Loucy (cell line): ENCODE measurements at regions not wholly inside any gene's neighbourhood (a gene's known extent, or its start where the extent isn't known, plus 50 kb on each side); places are given as distances from the start of the nearest gene placed in this dataset.

Experiments used
- EZH2phosphoT487 ChIP-seq: fragments of 200-600 bp; IDR thresholded peaks from 2 replicates; pipeline ENCODE4 v1.6.1; 2018; ENCODE audit warnings: antibody characterized with exemption, mild to moderate bottlenecking, moderate library complexity, borderline replicate concordance
- TF ChIP-seq, protein P1 (sequence below): fragments of 200-600 bp; sonication (generic); conservative IDR thresholded peaks from 2 replicates; pipeline ENCODE4 v1.5.1; 2014; ENCODE audit warnings: mild to moderate bottlenecking, antibody characterized with exemption, low read length

DNA sequence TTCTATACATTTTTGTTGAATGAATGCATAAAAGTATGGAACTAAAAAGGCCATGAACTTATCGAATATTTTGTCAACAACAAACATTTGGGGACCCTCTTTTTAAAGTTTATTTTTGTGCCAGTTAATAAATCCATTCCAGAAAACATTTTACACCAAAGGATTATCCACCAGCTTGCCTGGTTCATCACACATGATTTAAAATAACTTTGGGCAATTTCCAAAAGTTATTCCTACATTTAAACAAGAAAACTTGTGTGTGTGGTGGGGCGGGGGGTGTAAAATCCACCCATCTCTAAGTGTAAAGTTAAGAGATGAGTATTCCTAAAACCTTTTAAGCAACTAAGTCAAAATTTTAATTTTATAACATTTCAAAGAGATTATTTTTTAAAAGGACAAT, 224.5 kb upstream of the SNX7 start:
- TF ChIP-seq, protein P1, sequence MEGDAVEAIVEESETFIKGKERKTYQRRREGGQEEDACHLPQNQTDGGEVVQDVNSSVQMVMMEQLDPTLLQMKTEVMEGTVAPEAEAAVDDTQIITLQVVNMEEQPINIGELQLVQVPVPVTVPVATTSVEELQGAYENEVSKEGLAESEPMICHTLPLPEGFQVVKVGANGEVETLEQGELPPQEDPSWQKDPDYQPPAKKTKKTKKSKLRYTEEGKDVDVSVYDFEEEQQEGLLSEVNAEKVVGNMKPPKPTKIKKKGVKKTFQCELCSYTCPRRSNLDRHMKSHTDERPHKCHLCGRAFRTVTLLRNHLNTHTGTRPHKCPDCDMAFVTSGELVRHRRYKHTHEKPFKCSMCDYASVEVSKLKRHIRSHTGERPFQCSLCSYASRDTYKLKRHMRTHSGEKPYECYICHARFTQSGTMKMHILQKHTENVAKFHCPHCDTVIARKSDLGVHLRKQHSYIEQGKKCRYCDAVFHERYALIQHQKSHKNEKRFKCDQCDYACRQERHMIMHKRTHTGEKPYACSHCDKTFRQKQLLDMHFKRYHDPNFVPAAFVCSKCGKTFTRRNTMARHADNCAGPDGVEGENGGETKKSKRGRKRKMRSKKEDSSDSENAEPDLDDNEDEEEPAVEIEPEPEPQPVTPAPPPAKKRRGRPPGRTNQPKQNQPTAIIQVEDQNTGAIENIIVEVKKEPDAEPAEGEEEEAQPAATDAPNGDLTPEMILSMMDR, result no peak
- no peak for TF ChIP-seq EZH2phosphoT487
